ENCODE measurements at regions not wholly inside any gene's neighbourhood (a gene's known extent, or its start where the extent isn't known, plus 50 kb on each side); places are given as distances from the start of the nearest gene placed in this dataset.

GRCh38 chr13:112158961-112159360 lies 92.0 kb downstream of the SOX1 start:
- ChIA-PET CTCF (no interaction called here), POLR2A (no interaction called here)
- no peak overlapping the region for H3K4me3 ChIP-seq (ENCODE audit: low read length)
- H3K27me3 ChIP-seq (ENCODE audit: control insufficient read depth in 1 of 2, insufficient read depth in 2 of 2, low read length in 2 of 2) = peaks cover 8 to 10% of the 10 kb centered on the region in 2 experiments
- no peaks in the 10 kb centered on the region for H3K4me1 ChIP-seq (ENCODE audit: insufficient read depth, low read length)
- no peaks in the 10 kb centered on the region for H3K36me3 Mint-ChIP-seq (ENCODE audit: low read depth)
- no peaks in the 10 kb centered on the region for H3K4me1 Mint-ChIP-seq (ENCODE audit: low read depth)
- H3K36me3 ChIP-seq (ENCODE audit: insufficient read depth, low read length) = no peaks in the 10 kb centered on the region
- no peak overlapping the region for H3K27ac Mint-ChIP-seq
- ATAC-seq (ENCODE audit: poor library complexity) = no peak
- H3K9me3 Mint-ChIP-seq = no peaks in the 10 kb centered on the region
- H3K27me3 Mint-ChIP-seq = peaks cover 51% of the 10 kb centered on the region
- H3K9me3 ChIP-seq (ENCODE audit: control insufficient read depth in 1 of 2, insufficient read depth in 1 of 2, low read length in 2 of 2) = peaks cover 0 to 16% of the 10 kb centered on the region in 2 experiments
- H3K27ac ChIP-seq (ENCODE audit: low read depth in 1 of 2, low read length in 2 of 2) = no peak overlapping the region
- no peak for TF ChIP-seq CTCF (IDR thresholded peaks at IDR 0.05)
- DNase-seq = no peak
- intact Hi-C loops (cut with DNase I, micrococcal nuclease) = no loop called here
- no peak overlapping the region for H3K4me3 Mint-ChIP-seq

DNA sequence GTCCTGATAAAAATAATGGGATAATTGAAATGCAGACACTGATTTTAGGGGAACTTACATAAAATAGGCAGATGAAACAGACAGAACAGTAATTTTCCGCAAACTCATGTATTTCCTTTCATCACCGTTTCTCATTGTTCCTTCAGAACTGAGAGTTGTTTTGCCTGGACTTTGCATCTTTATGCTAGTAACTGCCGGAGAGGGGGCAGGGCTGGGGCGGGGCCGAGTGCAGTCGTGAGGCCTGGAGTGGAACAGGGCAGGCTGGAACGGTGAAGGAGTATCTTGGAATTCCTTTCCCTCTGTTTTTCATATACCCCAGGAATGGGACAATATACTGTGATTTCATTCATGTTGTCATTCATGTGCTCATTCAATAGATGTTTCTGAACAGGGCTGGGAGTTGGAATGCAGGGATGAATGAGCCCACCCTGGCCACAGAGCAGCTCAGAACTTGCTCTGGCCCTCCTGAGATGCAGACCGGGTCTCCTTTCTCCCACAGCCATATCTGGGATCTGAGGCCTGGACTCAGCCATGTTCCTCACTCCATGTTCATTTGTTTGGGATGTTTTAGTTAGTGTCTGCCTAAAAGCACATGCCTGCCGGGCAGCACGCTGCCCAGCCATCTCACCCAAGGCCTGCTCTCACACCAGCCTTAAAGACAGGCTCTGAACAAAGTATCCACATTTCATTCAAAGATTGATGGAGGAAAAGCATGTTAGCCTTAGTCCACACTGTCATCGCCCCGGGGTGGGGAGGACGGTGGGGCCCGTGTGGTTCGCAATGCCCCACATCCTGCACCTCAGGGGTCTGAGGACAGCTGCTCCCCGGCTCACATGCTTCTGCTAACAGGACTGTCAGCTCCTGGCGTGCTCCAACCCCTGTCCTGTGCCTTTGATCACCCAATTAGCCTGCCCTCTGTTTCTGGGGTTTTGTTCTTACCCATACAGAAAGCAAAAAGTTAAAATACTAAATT lies 92.9 kb downstream of the SOX1 start:
- Histone ChIP-seq H3K4me3 (ENCODE audit: low read length) (no peak overlapping the region), H3K27ac (ENCODE audit: low read depth in 1 of 2, low read length in 2 of 2) (no peak overlapping the region), H3K9me3 (ENCODE audit: control insufficient read depth in 1 of 2, insufficient read depth in 1 of 2, low read length in 2 of 2) (peaks cover 0 to 13% of the 10 kb centered on the region in 2 experiments), H3K4me1 (ENCODE audit: insufficient read depth, low read length) (no peaks in the 10 kb centered on the region), H3K36me3 (ENCODE audit: insufficient read depth, low read length) (no peaks in the 10 kb centered on the region), H3K27me3 (ENCODE audit: control insufficient read depth in 1 of 2, insufficient read depth in 2 of 2, low read length in 2 of 2) (peaks cover 8 to 10% of the 10 kb centered on the region in 2 experiments)
- ATAC-seq (ENCODE audit: poor library complexity) (no peak), DNase-seq (no peak)
- POLR2A ChIA-PET = no interaction called here
- H3K9me3 Mint-ChIP-seq = no peaks in the 10 kb centered on the region
- no peak overlapping the region for H3K27ac Mint-ChIP-seq
- no peak for TF ChIP-seq CTCF (IDR thresholded peaks at IDR 0.05)
- CTCF ChIA-PET = no interaction called here
- H3K36me3 Mint-ChIP-seq (ENCODE audit: low read depth) = no peaks in the 10 kb centered on the region
- H3K4me1 Mint-ChIP-seq (ENCODE audit: low read depth) = no peaks in the 10 kb centered on the region
- peaks cover 55% of the 10 kb centered on the region for H3K27me3 Mint-ChIP-seq
- H3K4me3 Mint-ChIP-seq = no peak overlapping the region
- intact Hi-C loops (cut with DNase I, micrococcal nuclease) = no loop called here

DNA sequence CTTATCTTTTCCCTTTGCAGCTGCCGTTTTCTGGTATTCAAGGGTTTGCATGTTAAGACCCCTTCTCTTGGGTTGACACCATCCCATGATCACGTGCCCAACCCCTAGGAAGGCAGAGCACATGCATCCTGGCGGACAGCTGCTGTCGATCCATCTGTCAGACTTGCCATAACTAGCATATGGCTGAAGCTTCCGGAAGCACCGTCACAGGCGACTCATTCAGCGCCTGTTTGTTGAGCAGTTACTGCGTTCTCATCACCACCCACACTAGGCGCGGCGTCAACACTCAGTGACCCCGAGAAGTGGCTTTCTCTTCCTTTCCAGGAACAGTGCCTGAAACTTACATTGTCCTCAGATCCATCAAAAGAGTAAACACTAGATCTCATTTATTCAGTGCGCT lies 93.6 kb downstream of the SOX1 start:
- intact Hi-C loops (cut with DNase I, micrococcal nuclease) = no loop called here
- Histone ChIP-seq H3K4me3 (ENCODE audit: low read length) (no peak overlapping the region), H3K27ac (ENCODE audit: low read depth in 1 of 2, low read length in 2 of 2) (no peak overlapping the region), H3K27me3 (ENCODE audit: control insufficient read depth in 1 of 2, insufficient read depth in 2 of 2, low read length in 2 of 2) (peaks cover 8 to 10% of the 10 kb centered on the region in 2 experiments), H3K9me3 (ENCODE audit: control insufficient read depth in 1 of 2, insufficient read depth in 1 of 2, low read length in 2 of 2) (peaks cover 0 to 13% of the 10 kb centered on the region in 2 experiments), H3K4me1 (ENCODE audit: insufficient read depth, low read length) (no peaks in the 10 kb centered on the region), H3K36me3 (ENCODE audit: insufficient read depth, low read length) (no peaks in the 10 kb centered on the region)
- Mint-ChIP-seq H3K4me3 (no peak overlapping the region), H3K9me3 (no peaks in the 10 kb centered on the region), H3K27me3 (peaks cover 60% of the 10 kb centered on the region), H3K36me3 (ENCODE audit: low read depth) (no peaks in the 10 kb centered on the region), H3K27ac (no peak overlapping the region), H3K4me1 (ENCODE audit: low read depth) (no peaks in the 10 kb centered on the region)
- no peak for TF ChIP-seq CTCF (IDR thresholded peaks at IDR 0.05)
- POLR2A ChIA-PET = no interaction called here
- ATAC-seq (ENCODE audit: poor library complexity) (no peak), DNase-seq (no peak)
- CTCF ChIA-PET = no interaction called here

Data from CD4-positive, alpha-beta T cell (primary cell).